ENCODE measurements at regions not wholly inside any gene's neighbourhood (a gene's known extent, or its start where the extent isn't known, plus 50 kb on each side); places are given as distances from the start of the nearest gene placed in this dataset.

DNA sequence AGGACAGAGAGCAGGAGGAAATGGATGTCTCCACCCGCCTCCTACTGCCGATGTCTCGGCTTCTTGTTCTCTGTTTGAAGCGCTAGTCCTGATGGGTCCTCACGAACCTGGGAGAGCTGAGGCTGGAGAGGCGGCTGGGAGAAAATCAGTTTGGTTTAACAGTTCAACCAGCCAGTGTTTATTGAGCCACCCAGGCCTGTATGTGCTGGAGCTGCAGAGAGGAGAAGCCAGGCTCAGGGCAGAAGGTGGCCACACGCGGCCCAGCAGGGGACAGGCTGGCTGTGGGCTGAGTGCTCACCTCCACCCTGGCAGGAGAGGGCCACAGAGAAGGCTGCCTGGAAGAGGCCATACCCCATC, 202.1 kb downstream of the CYP26B1 start (continued):
- TF ChIP-seq ATF3 (IDR thresholded peaks at IDR 0.05) (no peak), ATF3 (CRISPR knock-in tag; conservative IDR thresholded peaks at IDR 0.05) (no peak), ZKSCAN8 (CRISPR knock-in tag; IDR thresholded peaks at IDR 0.05) (no peak), ZNF444 (CRISPR knock-in tag; IDR thresholded peaks at IDR 0.05) (no peak), TFAM (CRISPR knock-in tag; conservative IDR thresholded peaks at IDR 0.05) (no peak), SMARCC2 (IDR thresholded peaks at IDR 0.05; ENCODE audit: low read depth) (no peak), ZNF740 (CRISPR knock-in tag; IDR thresholded peaks at IDR 0.05) (no peak), ZNF740 (tag; IDR thresholded peaks at IDR 0.05) (no peak), RBM14 (IDR thresholded peaks at IDR 0.05; ENCODE audit: borderline replicate concordance, insufficient read depth, low read depth, low read length) (no peak), CTBP1 (IDR thresholded peaks at IDR 0.05; ENCODE audit: borderline replicate concordance) (no peak)

Data from K562 (cell line).